GM21367 (cell line): ENCODE measurements at regions not wholly inside any gene's neighbourhood (a gene's known extent, or its start where the extent isn't known, plus 50 kb on each side); places are given as distances from the start of the nearest gene placed in this dataset.

Experiments used
- ATAC-seq: cut with Tn5 transposase; IDR thresholded peaks from one replicate; pipeline ENCODE4 v1.9.1; 2021; ENCODE audit not compliant: unreplicated experiment

DNA sequence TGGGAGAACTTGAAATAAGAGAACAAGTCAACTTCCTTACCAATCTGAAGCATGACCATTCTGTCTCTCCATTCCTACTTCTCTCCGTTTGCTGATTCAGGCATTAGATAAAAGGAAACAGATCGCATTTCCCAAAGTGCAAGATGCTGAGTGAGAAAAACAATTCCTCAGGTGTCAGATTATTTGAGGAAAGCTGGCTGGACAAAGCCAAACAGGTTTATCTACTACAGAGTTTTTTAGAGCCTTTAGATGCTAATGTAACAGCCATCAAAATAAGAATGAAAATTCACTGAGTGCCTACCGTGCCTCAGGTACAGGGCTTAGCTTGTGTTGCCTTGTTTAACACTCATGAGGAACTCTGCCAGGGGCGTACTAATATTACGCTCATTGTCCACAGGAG is 135.9 kb upstream of the MBL2 start:
- no peak for ATAC-seq

- no peak for ATAC-seq
Measured at GRCh38 chr10:52906046-52906445, 133.5 kb upstream of the MBL2 start.

GRCh38 chr10:52903397-52903938 is 130.9 kb upstream of the MBL2 start:
- no peak for ATAC-seq

DNA sequence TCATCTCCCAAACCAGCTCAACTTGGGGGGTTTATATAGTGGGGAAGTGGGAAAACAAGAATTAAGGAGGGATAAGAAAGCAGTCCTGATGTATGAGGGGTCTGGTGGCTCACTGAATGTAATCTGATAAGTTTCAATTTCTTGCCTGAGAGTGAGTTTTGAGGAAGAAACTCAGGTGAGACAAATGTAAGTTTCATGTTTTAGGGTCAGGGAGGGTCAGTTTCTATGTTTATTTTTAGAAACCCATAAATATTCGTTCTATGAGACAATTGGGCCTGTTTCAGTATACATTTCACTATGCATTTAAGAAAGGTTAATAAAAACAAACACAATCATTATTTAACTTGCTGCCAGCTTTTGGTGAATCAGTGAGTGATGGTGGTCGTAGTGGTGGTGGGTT is 128.0 kb upstream of the MBL2 start:
- ATAC-seq: no peak

DNA sequence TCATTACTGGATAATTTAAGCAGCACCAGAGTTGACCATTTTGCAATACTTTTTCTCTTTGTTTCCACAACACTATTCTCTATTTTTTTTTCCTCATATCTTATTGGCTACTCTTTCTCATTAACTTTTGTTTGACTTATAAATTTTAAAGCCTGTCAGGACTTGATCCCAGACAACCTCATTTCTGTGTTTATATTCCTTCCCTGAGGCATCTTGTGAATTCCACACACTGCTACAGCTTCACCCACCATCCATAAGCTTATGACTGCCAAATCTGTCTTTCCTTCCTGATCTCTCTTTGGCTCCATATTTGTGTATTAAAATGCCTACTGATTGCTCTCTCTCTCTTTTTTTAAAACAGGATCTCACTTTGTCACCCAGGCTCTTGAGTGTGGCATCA is 124.6 kb upstream of the MBL2 start:
- no peak for ATAC-seq

DNA sequence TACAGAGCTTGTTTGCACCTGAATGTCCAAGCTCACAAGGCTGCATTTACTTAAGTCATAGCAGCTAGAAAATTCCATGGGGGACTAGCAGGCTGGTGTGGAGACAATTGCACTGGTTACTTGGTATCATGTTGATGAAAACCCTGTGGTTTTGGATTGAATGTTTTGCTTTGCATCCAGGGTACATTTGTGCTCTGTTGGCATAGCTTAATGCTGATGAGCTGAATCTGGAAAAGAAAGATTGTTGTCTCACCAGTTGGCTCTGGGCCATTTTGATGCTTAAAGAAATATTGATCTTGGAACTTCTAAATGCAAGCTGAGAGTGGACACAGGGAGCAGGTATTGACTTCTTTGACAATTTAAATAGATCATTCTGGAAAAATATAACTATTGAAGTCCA is 122.5 kb upstream of the MBL2 start:
- ATAC-seq: no peak

DNA sequence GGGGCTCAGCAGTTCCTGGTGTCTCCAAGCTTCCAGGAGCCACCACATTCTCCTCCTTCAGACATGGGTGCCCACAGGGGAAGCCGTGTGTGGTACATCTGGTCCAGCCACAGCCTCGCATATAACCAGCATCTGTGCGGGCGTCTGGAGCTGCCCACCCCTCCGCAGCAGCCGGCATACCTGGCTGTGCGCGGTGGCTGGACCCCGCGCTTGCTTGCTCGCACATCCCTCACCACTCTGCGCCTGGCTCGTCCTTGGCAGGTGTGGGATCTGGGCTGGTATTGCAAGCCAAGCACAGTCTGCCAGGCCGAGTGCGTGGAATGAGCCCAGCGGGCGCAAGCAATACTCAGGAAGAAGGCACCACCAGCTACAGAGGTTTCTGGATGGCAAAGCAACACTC is 117.7 kb upstream of the MBL2 start:
- ATAC-seq: no peak

DNA sequence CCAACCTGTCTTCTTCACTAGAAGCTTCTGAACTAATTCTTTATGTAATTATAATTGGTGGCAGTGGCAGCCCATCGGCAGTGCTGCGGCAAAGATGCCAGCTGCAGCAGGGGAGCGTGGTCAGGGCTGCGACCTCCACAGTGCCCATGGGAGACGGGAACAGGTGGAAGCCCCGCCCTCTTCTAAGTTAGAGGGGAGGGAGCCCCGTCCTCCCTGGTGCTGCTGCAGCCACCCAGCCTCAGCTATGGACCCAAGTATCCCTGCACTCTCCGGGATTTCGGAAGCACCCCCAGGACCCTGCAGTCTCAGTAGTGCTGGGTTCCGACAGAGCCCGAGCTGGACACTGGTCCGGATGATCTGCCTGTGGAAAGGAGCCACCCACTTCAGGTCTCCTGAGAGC is 117.0 kb upstream of the MBL2 start:
- no peak for ATAC-seq

- peak; percentile 95 for ATAC-seq
Measured at GRCh38 chr10:52883996-52884871, 111.7 kb upstream of the MBL2 start.

GRCh38 chr10:52879091-52879807 is 106.7 kb upstream of the MBL2 start:
- ATAC-seq: no peak

DNA sequence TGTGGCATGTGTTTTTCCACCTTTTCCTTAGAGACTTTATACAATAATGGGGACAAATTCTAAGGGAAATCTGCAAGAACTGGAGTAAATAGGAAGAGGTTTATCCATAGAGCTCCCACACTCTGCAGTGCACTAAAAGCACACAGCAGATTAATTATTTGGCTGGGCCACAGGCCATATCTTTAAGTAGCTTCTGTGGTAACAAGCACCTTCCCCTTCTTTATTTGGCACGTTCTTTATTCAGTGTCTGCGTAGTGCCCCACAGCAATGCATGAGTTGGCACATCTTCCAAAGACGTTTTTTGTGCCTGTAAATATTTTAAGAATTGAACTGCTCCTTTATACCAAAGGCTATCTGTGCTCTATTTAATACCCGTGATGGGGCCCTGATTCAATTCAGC is 104.9 kb upstream of the MBL2 start:
- ATAC-seq: no peak

GRCh38 chr10:52875336-52875735 is 102.8 kb upstream of the MBL2 start:
- no peak for ATAC-seq

- ATAC-seq: no peak
Measured at GRCh38 chr10:52874581-52874980, 102.0 kb upstream of the MBL2 start.

DNA sequence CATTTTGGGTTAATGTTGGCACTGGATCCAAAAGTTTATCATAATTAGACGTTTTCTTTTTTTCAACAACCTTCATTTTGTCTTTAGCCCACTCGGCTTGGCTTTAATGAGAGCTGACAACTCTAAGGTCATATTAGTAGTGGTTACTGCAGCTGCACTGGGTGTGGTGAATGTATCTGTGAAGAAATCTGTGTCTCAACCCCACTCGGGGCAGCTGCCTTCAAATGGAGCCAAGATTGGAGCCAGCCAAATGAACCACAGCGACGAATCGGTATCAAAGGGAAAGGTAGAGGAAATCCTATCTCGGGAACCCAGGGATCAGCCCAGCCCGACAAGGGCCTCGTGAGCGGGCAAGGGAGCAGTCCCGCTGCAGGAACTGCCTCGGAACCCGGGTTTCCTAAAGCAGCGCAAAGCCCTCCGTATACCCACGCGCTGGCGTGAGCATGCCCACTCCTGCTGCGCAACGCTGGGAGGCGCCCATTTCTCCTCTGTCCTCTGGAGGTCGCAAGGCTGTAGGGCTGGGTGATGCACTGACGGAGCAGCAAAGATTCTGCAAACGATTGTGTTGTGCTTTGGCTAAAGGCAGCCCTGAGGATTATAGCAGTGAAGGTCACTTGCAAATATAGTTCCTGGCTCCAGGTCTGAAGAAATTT is 98.7 kb upstream of the MBL2 start:
- no peak for ATAC-seq

- no peak for ATAC-seq
Measured at GRCh38 chr10:52870562-52870961, 98.0 kb upstream of the MBL2 start.

DNA sequence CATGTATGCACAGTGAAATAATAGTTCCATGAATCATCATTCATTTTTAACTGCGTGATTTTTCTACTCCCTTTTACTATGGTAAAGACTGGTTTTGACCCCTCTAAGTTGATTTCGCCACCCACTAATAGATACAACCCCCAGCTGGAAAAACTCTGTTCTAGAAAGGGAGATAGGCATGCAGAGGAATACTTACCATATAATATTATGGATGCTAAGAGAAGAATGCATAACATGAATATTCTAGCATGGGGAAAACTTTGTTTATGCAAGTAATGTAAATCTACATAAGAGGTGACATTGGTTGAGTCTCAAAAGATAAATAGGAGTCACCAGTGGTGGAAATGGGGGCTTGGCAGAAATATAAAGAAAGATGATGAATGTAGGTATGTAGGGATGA is 97.3 kb upstream of the MBL2 start:
- ATAC-seq: no peak

GRCh38 chr10:52865213-52865612 is 92.6 kb upstream of the MBL2 start:
- no peak for ATAC-seq

- ATAC-seq: no peak
Measured at GRCh38 chr10:52864201-52865106, 91.9 kb upstream of the MBL2 start.

GRCh38 chr10:52858722-52859121 is 86.1 kb upstream of the MBL2 start:
- no peak for ATAC-seq

DNA sequence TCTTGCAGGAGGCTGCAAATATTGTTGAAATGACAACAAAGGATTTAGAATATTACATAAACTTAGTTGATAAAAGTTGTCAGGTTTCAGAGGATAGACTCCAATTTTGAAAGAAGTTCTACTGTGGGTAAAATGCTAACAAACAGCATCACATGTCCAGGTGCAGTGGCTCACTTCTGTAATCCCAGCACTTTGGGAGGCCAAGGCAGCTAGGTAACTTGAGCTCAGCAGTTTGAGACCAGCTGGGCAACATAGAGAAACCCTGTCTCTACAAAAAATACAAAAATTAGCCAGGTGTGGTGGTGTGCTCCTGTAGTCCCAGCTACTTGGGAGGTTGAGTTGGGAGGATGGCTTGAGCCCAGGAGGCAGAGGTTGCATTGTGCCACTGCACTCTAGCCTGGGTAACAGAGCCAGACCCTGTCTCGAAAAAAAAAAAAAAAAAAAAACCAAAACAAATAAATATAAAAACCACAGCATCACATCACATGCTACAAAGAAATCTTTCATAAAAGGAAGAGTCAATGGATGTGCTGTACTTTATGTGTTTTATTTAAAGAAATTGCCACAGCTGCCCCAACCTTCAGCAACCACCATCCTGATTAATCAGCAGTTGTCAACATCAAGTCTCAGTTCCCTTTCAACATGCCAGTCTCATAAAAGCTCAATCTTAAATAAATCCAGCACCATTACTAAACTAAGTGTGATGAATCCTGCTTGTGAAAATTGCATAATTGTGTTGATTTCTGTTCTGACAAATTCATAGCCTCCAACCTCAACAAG is 83.2 kb upstream of the MBL2 start:
- ATAC-seq: no peak
